Stimulated activated CD4-positive, alpha-beta T cell treated with anti-CD3 and anti-CD28 coated beads, Interleukin-1b, Interleukin-23, amount 100 ng/mL, for 24 hours (primary cell): ENCODE measurements at regions not wholly inside any gene's neighbourhood (a gene's known extent, or its start where the extent isn't known, plus 50 kb on each side); places are given as distances from the start of the nearest gene placed in this dataset.

ENCODE experiments used
- DNase-seq, 4 experiments: peaks; one replicate each; pipeline ENCODE4 v3.0.0-alpha.2; 2020; ENCODE audit warnings: low read depth in 4 of 4, low spot score in 1 of 4

DNA sequence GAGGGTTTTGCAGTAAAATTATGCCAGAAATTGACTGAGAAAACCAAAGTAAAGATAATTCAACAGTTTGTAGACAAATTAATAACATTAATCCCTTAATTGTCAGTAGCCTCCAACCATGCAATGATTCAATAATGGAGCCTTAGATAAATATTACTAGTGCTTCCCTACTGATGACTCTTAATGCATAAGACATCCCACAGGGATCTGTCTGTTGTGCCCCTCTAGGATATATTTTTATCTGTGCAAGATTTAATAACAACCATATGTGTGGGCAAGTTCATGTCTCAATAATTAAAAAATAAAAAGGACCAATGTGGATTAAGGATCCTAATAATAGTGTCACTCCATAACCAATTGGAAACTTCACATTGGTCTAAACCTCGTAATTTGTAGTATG lies 230.3 kb upstream of the TCF4 start:
- DNase-seq, result no peak

DNA sequence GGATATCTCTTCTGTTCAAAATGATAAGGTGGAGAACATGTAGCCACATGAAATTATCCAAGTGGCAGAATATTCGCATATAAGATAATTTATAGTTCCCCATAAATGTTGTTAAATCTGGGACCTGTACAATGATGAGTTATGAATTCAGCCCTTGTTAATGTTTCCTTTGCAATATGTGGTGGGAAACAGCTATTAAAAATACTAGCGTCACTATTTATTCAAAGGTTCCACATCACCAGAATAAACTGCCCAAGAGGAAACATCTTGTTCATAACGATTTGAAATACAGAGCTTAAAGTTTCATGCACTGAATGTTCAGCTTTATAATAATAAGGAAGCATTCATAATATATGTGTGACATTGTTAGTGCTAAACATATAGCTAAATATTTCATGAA lies 223.9 kb upstream of the TCF4 start:
- DNase-seq, result no peak

DNA sequence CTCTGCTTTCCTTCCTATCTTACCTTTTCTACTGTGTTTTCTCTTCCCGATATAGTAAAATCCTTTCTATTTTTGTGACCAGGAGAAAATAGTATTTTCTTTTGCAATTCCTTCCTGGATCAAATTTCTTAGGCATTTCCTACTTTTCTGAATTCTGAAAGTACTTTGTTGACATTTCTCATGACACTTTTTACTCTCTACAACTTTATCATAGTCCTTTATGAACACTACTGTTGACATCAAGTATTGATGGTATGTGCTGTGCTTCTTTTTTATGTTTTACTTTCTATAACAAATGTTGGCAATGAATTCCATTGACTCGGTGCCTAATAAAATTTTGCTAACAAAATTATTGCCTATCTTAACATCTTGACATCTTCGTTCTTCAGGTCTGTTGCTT lies 217.7 kb upstream of the TCF4 start:
- no peak for DNase-seq

DNA sequence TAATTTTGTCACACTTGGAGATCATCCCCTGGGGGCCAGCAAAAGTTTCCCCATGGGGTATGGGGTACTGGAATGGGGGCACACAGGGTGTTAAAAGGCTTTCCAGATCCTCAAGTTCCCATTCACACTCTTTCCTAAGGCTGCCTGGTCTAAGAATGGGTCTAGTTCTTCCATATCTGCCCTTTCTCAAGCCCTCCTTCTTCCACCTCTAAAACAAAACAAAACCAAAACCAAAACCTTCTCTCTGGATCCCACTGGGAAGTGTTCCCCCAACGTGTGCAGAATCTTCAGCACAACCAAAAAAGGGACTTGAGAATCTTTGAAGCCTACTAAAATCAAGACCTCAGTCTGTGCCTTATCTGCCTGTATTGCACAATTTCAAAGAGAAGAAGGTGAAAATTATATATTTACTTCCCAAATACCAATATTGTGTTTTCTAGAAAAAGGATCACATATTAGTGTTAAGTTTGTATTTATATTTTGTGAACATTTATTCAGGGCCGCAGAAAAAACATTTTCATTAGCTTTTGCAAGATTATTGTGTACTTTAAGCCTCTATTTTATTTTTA lies 207.2 kb upstream of the TCF4 start:
- DNase-seq, result no peak

DNA sequence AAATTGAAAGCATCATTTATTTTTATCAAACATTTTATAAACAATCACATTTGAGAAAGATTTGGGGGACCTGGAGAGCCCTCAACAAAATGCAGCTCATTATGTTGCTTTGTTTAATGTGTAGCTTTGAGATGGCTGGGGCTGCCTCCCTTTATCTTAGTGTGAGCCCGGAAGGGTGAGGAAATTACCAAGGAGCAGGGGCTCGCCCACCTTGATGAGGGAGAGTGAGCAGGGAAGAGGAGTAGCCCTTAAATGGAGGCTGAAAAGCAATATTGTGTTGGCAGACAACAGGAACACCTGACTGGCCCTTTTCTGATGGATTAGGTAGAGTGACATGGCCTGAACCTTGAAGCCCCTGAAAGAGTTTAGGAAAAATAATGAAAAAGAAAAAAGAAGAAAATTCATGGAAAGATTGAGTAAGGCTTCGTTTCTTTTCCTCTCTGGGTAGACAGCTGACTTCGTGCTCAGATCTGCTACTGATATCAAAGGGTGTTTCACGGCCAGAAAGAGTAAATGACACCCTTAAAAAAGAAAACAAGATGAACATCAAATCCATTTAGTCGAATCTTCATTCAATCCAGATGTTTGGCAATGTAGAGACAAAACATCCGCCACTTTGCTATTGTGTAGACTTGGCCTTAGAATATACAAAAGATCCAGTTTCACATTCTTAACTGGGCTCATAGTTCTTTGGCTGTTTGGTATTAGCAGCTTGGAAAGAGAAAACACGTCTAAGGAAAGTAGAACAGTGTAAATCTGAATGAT lies 206.5 kb upstream of the TCF4 start:
- DNase-seq, result no peak

DNA sequence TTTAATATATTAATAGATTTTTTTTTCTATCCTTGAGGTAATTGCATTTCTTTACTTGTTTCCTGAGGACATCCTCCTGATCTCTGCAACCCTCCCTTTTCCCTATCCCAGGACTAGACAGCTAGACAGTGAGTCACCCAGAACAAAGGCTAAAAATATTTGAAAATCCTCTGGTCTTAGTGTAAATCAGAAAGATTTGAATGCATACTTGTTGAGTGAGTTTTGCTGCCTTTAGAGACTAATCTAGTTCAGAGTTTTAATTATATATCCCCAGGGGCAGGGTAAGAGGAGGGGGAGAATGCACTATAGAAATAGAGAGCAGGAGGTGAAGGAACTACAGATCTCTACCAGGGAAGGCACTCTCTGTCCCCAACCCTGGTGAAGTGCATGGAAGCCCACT lies 202.3 kb upstream of the TCF4 start:
- no peak for DNase-seq

DNA sequence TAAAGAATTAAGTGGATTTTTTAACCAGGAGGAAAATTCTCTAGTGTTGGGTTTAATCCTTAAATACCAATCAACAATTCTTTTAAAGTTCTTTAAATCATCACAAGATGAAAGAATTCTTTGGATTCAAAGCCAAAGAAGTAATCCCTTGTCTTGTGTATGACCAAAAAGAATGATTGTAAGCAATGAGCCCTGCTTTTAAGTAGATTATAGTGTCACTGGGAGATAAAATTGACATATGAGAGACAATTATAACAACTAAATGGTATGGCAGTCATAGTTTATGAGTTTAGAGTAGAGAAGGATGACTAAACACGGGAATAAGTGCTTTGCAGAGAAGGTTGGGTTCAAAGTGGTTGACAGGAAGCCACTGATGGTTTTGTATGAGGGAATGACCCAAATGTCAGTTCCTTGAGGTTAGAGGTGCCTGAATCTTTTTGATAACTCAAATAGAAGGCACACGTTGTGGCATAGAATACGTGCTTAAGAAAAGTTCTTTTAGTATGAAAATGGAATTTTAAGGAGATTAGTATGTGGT lies 199.6 kb upstream of the TCF4 start:
- no peak for DNase-seq

DNA sequence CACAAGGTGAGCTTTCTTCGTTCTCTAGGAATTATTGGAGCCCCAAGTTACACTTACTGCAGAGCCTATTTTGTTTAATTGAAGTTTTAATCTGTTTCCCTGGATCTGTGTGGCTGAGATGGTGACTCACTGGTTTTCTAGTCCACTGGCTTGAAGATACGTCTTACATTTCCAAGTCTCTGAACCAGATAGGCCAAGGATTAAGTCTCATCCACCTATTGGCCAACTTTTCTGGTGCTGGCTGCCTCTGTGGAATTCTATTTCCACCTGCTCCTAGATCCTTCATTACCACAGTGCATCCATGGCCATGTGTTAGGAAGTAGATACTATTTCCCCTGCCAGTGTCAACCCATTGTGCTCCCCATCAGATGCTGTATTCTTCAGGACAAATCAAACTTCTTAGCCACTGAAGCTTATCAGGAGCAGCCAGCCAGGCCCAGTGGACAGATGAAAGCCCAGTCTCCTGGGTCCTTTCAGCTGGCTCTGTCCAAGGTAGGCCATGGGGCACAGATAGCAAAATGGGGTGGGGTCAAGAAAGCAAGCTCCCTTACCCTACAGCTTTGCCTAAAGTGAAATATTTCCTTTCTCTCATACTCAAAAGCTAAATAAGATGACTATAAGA lies 198.8 kb upstream of the TCF4 start:
- DNase-seq, result no peak

DNA sequence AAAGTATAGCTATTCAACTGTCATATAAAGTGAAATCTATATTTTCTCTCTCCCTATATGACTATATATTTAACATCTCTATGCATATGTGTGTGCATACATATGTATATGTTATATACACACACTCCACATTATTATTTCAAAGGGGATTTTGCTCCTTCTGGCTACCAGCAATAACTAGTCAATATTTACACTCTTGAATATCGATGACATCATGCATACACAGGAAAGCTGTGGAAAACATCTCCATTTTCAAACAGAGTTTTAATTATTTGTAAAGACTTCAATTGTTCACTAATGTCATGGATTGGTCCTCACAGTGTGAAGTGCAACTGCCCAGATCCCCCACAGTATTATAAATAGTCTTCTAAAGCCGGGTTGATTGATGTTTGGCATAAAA lies 195.9 kb upstream of the TCF4 start:
- no peak for DNase-seq

DNA sequence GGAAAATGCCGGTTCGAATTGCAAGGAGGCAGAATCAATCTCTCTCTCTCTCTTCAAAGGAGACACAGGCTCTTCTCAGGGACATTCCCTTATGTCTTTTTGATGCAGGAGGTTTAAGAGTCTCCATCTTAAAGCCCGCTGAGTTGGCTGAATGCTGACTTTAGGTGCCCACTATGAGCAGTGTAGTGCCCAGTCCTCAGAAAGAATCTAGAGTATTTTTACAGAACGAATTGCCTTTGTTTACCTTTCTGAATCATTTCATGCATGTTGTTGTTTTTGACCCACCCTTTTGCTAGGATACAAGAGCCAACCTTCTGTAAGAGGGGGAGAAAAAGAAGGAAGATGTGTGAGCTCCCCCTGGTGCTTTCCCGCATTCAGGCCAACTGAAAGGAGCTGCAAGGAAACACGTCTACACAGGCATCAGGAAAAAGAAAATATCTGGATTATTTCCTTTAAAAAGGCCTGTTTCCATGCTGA lies 193.5 kb upstream of the TCF4 start:
- no peak for DNase-seq

DNA sequence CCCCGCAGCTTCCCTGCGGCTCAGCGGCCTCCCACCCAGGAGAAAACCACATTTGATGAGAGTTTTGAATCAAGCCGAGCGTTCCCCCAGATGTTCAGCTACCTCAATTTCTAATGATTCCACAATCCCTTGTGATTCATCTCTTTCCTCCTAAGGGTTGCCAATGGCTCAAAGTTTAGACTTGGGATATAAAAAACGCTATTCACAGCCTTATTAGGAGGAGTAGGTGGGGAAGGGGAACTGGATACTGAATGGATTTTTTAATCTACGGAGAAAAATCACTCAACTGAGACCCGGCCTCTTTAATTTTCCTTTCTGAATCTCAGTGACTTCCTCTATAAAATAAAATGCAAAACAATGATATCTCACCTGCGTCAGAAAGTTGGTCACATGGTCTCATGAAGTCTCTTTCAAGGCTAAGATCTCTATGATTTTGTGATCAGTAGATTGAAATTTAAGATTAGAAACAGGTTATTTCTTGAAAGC lies 192.6 kb upstream of the TCF4 start:
- no peak for DNase-seq

DNA sequence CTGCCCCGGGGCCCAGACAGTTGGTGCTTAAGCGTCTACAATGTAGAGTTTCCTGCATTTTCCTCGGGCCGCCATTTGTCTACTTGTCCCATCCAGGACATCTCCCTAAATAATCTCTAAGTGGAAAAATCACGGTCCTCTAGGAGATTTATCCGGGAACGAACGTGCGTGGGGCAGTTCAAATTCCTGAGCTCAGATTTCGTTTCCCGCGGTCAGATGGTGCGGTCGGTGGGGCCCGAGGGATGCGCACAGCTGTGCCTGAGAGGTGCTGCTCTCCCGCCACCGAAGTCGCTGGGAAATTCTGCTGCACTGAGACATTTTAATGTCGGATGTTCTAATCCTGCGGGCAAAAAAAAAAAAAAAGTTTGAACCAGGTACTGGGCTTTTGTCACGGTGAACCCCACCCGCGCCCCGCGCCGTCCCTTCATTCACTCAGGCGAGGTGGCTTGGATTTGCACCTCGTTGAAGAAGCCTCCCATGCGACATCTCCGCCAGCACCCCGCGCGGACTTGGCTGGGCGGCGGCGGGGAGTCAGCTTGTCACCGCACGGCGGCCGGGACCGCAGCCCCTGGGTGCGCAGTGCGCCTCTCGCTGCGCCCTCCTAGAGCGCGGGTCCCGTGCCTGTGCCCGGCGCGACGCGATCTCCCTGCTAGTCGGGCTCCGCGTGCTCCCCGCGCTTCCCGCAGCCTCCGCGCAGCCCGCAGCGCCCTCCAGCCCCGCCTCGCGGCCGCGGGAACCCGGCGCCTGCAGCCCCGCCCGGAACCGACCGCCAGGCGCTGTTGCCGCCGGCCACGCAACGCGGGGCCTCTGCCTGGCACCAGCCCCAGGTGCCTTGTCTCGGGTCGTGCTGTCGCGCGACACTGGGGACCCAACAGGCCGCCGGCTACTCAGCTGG lies 191.9 kb upstream of the TCF4 start:
- DNase-seq, result no peak

DNA sequence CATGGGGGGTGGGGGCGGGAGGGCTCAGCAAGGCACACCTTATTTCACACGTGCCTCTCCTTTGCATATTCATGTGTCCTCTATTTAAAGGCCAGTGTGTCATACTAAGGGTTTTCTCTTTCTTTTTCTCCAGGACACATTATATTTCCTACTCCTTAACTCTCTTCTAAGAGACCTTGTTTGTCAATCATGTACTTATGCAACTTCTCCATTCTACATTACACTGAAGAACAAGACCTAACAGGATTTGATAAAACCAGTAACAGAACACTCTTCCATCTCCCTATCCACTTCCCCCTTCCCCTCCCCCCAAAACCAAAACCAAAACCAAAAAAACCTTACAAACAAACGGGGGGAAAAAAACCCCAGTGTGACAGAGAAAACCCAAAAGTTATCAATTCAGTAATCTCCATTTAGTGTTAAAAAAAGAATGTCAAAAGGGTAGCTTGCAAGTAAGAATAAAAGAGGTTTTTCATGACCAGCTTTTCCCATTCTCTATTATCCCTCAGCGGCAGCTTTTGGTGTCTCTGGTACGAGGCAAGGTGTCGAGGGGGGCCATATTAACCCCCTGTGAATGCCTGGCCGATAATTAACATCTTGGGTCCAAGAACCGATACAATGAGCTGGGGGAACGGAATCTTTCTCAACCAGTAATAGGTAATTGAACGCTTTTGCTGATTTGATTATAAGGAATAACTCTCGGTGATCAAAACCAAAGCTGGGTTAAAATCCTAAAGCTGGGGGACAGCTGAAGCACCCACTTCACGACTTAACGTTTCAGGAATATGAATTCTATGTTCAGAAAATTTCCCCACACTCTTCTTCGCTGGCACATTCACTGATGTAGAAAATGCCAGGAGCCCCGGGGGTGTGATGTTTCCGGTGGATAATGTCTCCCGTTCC lies 191.0 kb upstream of the TCF4 start:
- DNase-seq, result no peak

DNA sequence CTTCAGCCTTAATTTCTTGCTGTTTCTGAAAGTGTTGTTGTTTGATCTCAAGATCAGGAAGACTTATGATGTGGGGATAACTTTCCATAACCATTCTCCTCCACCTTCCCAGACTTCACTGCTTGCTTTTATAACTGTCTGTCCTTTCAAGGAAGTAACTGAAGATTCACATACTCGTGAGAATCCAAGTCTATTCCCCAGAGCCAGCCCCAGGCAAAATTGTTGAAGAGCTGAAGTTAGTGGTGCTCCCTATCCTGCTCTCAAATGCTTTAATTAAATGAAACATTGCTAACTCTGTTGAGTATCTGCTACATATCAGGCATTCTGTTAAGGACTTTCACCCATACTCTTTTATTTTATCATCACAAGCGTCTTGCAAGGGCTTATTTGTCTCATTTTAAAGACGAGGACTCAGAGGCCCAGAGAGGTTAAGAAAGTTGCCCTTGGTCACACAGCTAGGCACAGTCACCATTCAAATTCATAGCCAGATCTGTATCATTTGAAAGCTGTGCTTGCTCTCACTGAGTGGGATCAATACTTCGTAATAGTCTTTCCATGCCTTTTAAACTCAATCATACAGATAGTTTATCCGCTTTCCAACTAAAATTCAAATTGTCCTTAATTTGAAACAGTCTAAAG lies 189.8 kb upstream of the TCF4 start:
- no peak for DNase-seq

DNA sequence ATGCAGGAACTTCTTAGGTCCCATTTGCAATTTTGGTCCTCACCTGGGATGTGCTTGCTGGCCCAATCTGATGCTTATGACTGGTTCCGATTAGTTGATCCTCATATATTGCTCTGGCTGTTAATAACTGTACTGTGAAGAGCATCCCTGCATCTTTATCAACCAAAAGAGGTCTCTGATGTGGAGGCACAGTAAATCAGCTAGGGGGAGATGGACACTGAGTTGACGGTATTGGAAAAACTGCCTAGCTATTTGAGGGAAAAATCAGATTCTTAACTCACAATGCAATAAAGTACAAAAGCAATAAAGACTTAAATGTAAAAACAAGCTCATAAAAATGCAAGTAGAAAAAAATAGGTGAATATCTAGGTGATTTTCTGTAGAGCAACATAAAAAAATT lies 188.0 kb upstream of the TCF4 start:
- DNase-seq, result no peak

DNA sequence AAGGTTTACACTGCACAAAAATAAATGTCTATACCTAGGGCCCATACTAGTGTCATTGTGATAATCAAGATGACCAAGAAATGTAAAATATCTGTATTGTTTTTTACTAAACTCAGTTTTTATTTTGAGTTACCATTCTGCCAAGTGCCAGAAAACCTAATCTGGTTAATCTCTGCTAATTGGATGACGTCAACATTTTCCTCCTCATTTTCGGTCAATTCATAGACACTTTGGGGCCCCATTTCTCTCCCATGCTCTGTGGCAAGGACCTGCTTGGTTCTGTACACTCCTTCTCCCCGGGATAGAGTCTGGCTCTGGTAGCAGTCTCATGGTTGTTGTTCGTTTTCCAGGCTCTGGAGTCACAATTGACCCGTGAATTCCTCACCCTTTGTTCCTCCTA lies 186.5 kb upstream of the TCF4 start:
- no peak for DNase-seq

DNA sequence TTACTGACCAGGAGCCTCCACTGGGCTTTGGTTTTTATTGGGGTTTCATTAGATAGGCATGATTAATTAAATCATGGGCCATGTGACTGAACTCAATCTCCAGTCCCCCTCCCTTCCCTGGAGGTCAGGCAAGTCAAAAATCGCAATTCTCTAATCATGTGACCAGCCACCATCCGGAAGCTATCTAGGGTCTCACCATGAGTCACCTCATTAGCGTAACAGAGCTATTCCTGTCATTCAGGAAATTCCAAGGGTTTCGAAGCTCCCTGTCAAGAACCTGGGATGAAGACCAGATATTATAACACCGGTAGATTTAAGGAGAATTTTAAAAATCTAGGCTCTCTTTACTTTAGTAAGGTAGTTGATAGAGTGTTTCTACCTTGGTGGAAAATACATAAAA lies 180.3 kb upstream of the TCF4 start:
- DNase-seq, result no peak

DNA sequence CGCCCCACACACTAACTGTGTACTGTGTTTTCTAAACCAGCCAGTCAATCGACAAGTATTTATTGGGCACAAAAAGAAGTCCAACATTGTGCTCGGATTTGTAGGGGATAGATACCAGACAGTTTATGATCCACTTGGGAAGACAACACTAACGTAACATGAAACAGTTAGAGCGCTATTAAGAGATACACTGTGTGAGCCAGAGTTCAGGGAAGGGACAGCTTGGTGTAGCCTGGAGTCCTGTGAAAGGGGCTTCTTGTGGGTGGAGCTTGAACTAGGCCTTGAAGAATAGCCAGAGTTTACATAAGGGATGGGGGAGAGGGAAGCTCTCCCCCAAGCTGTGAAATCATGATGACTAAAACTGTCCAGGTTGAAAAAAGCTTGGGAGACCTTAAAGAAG lies 176.4 kb upstream of the TCF4 start:
- no peak for DNase-seq

DNA sequence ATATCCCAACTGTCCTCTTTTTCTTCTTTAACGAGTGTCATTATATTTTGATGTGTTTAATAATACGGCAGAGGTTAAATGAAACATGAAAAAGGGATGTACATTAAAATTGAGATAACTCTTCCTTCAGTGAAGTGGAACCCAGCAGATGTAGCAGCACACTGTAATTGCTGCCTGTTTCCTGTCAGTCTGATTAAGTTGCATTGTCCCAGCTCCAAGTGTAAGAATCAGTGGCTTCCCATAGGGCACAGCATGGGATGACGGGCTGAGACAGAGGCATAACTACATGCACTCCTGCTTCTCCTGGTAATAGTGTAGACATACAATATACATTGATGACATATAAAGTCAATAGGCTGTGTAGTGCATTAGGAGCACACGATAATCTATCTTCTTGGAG lies 175.8 kb upstream of the TCF4 start:
- no peak for DNase-seq

DNA sequence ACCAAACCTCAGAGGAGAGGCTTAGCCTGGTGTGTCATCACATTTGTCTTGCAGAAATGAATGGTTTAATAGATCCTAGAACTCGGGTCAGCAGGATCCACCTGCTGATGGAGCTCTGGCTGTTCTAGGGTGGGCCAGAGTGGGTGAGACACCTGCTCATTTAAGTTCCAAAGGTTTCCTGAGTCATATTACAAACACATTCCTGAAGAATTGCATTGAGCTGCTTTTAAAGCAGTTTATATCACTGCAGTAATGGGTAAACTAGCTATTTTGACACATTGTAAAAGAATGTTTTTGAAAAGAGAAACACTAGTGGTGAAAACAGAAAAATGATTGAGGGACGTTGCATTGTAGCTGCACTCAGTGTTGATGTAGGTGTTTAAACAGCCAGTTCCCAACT lies 175.3 kb upstream of the TCF4 start:
- no peak for DNase-seq
